HuH-7.5 (cell line): ENCODE measurements at regions not wholly inside any gene's neighbourhood (a gene's known extent, or its start where the extent isn't known, plus 50 kb on each side); places are given as distances from the start of the nearest gene placed in this dataset.

Source experiments
- DNase-seq: peaks from one replicate; pipeline ENCODE4 v3.0.0; 2011; ENCODE audit warnings: low spot score

- no peak for DNase-seq
These were observed 187.4 kb upstream of the STAC start for GRCh38 chr3:36192901-36193300.

GRCh38 chr3:36193448-36193847, 186.9 kb upstream of the STAC start:
- no peak for DNase-seq

- no peak for DNase-seq
These were observed 184.2 kb upstream of the STAC start for GRCh38 chr3:36196058-36196457.

- no peak for DNase-seq
These were observed 183.2 kb upstream of the STAC start for GRCh38 chr3:36197151-36197550.

DNA sequence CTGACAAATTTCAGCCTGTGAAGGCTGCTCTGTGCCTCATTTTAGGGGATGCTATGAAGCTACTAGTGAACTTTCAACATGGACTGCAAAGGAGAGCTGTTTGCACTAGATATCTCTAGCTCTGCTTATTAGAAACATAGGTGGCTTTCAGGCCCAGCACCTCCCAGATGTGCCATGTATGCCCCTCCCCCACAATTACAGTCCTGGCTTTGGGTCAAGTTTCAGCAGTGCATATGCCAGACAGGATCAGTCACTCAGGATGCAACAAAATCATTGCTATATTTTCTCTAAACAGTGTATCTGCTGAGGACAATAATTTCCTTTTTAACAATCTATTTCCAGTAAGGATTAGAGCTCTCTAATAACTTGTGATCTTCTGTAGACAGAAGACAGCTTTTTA, 178.8 kb upstream of the STAC start:
- DNase-seq, result no peak

DNA sequence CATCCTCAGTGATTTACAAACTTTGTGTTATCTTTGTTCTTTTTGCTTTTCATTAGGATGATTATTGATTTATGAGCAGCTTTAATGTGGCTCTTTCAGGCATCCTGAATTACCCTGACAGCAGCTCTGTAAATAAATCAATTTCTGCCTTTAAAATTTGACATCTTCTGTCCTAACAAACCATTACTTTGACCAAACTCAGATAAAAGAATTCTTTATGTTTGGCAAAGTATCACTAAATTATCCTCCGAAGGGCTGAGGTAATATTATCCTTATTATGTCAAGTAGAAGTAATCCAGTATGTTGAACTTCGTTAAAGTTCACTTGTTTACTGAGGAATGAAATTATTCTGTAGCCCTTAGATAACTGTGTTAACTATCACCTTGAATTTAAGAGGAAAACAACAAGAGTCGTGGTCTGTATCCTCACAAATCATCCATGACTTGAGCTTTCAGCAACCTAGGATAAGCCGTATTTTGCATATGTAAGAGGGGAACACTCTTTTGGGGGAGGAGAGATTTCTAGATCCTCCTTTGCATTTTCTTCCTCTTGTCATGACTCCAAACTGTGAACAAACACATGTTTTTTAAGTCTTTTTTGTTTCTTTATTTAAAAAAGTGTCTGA, 173.2 kb upstream of the STAC start:
- DNase-seq, result no peak

GRCh38 chr3:36210840-36211651, 169.3 kb upstream of the STAC start:
- no peak for DNase-seq

DNA sequence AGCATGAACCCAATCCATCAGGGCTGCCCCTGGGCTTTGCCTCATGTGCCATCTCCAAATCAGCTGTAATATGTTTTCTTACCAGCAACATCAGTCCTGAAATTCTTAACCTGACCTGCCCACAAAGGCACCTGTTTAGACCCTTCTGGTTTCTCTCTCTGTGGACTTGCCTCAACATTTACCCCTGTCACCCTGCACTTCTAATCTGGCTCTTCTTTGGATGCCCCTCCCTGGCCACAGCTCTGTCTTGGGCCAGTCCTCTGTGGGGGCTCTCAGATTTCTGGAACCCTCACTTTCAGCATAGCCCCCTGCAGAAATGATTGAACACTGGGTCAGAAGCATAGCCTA, 168.7 kb upstream of the STAC start:
- DNase-seq, result no peak

GRCh38 chr3:36212251-36212650, 168.1 kb upstream of the STAC start:
- no peak for DNase-seq

DNA sequence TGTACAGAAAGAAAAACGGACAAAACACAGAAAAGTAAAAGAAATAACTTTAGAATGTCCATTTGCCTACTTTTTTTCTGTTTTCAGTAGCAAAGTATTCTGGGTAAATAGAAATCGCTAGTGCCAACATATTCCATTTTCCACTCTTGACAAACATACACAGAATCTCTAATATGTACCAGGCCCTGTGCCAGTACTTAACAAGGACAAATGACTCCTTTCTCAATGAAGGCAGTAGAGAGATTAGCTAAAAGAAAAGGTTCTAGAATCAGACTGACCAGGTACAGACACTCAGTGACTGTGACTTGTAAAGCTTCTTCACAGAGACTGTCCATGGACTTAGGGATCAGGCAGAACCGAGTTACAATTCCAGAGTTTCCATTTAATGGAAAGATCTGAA, 165.8 kb upstream of the STAC start:
- DNase-seq, result no peak

- no peak for DNase-seq
These were observed 165.1 kb upstream of the STAC start for GRCh38 chr3:36215241-36215640.

DNA sequence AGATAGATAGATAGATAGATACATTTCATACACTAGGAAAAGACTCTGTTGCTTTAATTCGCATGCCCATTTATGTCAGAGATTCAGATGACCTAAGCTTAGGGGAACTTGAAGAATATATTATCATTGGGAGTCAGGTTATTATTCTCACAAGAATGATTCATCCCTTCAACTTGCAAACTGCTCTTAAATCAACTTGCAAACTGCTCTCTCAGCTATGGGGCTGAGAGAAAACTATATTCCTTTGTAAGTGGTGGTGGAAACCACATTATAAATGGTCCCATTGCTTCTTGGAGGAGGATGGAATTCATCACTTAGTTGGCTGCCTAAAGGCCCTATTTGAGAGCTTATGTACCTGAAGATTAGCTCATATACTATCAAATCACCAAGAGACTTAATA, 160.9 kb upstream of the STAC start:
- no peak for DNase-seq

- DNase-seq, result no peak
These were observed 160.1 kb upstream of the STAC start for GRCh38 chr3:36220173-36220572.

DNA sequence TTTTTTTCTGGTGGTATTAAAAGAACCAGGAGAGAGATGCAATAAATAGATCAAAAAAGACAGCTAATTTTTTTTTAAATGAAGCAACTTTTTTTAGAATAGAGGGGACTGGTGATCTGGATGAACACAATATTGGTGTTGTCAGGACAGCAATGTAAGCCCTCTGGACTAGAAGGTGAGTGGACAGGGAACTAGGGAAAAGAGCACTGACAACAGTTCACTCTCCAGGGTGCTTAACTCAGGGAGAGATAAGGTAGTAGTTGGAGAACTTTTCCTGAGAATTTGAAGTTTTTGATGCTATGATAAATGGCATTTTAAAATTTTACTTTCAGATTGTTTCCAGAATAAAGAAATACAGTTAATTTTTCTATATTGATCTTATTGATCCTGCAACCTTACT, 158.3 kb upstream of the STAC start:
- DNase-seq, result no peak

DNA sequence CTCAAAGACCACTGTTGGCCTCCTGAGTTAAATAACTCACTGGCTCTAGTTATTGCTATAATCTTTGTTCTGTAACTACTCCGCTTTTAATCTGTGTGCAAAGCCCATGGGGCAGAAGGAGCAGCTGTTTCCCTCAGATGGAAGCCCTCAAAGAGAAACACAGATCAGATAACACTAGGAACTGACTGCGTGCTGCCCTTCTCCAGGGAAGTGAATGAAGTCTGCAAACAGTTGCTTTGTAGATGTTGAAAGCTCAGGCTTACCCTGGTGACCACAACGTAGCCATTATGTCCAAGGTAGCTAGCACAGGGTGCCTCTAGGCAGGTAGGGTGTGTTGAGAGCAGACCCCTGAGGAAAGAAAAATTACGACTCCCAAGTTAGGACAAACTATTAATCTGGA, 152.3 kb upstream of the STAC start:
- no peak for DNase-seq

DNA sequence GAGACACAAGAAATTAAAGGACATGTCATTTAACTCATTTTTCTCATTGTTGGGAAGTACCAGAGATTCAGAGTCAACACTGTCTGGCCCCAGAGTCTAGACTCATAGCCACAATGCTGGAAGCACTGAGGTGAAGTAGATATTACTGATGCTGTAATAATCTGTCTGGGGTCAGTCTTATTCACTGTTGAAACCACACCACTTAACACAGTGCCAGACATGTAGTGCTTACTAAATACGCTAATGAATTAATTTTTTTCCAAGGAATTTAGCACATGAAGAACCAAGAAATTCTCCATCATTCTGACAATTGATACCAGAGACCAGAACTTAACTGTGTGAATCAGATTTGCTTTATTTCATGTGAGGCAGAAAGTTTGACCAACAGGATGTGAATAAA, 150.8 kb upstream of the STAC start:
- no peak for DNase-seq

DNA sequence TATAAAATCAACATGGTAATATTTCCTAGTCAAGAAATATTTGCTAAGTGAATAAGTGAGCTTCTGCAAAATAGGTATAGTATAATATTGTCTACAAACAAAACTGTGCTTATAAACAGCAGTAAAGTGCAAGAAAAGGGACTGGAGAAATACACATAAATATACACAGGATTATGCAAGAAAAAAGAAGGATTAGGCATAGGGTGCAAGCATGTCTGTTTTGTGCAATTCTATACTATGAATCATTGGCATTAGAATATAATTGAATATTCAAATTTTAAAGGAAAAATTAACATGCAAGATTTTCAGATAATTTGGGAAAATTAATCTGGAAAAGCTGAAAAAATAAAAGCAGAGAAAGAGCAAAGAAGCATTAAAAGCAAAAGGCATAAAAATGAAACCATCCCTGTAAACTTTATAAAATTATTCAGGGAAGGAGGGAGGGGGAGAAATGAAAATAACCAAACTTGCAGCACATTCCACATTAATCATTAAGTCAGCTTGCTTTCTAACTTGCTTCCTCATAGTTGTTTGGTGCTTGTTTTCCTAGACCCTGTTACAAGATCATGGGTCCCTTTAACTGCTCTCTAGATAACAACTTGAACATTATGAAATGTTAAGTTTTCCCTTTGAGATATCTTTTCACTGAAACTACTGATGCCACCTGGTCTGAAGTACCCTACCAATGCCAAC, 147.4 kb upstream of the STAC start:
- DNase-seq, result no peak

DNA sequence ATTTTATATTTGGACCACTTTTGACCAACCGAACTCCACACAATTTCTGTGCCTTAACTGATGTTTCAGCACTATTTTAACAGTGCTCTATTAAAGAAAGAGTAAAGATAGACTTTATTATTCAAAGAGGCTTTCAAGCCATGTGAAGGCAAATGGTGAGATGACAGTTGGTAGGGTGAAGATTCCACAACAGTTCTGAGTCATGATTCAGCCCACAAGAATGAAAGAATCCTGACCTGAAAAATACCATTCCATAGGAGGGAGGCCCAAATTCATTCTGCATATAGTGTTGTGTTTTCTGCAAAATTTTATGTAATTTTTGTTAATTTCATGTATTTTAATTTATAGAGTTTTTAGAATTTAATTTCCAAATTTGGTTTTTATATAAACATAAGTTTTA, 135.6 kb upstream of the STAC start:
- no peak for DNase-seq

GRCh38 chr3:36248374-36248773, 131.9 kb upstream of the STAC start:
- DNase-seq, result no peak

DNA sequence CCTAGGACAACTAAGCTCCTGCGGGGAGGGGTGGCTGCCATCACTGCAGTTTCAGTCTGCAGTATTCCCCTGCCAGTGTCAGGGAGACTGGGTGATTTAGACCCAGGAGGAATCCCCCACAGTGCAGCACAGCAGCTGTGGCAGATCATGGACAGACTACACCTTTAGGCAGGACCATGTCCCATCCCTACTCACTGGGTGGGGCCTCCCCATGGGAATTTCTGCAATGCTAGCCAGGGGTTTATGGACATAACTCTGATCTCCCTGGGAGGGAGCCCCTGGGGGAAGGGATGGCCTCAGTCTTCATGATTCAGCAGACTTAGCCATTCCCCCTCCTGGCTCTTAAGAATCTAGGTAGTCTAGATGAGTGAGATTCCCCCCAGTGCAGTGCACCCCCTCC, 130.1 kb upstream of the STAC start:
- no peak for DNase-seq

DNA sequence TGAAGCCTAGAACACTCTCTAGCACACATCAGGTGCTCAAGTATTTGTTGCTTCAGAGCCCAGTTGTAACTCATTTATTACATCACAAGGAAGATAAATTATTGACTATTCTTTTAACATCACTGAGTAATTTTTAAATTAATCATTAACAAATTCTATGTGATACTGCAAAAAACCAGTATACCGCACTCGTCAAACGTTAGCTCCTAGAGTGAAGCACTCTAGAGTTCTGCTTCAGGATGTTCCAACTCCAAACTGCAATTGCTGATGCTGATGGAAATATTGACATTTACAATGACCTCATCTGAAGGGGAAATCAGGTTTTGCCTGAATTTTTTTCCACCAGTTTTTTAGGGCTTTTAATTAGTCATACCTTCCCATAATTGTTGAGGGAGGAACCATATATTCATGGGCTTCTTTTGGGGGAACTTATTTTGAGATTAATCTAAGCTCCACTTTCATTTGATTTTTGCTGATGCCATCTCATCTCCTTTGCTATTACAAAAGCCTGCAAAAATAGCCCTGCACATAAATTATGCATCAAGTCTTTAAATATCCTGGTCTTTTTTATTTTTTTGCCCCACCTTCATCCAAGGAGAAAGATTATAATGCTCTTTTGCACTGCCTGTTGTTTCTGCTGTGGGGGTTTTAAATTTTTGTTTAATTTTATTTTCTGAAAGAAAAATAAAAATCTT, 123.0 kb upstream of the STAC start:
- DNase-seq, result no peak

DNA sequence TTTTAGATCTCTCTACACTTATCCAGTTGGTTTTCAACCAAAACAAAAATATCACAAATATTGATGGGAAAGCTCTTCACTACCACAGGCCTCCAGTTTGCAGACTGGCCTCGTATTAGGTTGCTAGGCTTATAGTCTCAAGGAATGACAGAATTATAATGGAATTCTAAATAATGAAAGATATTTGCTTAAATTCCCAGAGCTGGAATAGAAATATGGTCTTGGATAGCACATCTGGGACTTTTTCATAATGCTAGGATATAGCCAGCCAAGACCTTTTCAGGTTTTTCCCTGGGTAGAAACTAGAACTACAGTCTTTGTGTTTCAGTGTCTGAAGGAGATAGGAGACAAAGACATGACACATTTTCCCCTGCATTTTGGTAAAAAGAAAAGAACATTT, 121.9 kb upstream of the STAC start:
- no peak for DNase-seq

DNA sequence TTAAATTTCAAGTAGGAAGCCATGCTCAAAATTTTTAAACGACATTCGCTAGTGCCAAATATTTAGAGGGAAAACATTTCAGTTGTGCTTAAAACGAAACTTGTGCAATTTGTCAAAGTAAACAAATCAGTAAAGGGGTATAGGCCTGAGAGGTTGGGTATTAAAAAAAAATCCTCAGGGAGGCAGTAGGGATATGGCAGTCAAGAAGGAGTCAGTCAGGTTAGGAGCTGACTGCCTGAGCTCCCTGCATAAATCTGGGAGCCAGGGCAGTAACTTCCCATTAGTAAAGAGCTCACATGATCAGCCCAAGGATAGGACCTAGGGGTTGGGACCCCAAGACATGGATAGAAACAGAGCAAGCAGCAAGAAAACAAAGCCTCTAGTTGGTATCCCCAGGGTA, 120.7 kb upstream of the STAC start:
- DNase-seq, result no peak
